ENCODE measurements at regions not wholly inside any gene's neighbourhood (a gene's known extent, or its start where the extent isn't known, plus 50 kb on each side); places are given as distances from the start of the nearest gene placed in this dataset.

DNA sequence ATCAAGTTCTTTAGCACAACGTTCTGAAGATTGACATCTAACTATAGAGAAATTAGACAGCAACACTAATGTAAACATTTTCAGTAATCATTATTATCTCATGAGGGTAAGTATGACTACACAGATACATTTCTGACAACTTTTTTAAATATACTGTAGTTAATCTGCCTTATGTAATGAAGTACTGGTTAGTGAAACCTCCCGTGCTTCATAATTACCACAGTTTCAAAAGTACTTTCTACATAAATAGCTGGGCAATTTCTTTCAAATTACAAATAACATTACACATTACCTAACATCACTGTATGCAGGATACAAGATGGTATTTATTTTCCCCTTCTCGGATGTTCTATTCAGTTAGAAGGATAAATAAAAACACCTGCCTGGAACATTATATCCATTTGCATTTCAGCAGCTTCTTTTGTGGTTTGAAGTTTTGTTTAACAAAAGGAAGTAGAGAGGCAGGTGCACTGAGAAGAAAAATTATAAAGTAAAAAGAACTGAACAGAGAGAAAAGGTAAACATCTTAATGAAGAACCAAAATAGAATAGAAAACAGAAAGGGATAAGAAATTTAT, 1241.5 kb upstream of the GBE1 start:
- TF ChIP-seq, protein P1, sequence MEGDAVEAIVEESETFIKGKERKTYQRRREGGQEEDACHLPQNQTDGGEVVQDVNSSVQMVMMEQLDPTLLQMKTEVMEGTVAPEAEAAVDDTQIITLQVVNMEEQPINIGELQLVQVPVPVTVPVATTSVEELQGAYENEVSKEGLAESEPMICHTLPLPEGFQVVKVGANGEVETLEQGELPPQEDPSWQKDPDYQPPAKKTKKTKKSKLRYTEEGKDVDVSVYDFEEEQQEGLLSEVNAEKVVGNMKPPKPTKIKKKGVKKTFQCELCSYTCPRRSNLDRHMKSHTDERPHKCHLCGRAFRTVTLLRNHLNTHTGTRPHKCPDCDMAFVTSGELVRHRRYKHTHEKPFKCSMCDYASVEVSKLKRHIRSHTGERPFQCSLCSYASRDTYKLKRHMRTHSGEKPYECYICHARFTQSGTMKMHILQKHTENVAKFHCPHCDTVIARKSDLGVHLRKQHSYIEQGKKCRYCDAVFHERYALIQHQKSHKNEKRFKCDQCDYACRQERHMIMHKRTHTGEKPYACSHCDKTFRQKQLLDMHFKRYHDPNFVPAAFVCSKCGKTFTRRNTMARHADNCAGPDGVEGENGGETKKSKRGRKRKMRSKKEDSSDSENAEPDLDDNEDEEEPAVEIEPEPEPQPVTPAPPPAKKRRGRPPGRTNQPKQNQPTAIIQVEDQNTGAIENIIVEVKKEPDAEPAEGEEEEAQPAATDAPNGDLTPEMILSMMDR (IDR thresholded peaks at IDR 0.05; ENCODE audit: insufficient read depth, low read length, poor library complexity, severe bottlenecking) = no peak
- TF ChIP-seq EZH2phosphoT487 (conservative IDR thresholded peaks at IDR 0.05; ENCODE audit: low read length) = no peak

Data from SU-DHL-6 (cell line).